Endothelial cell (in vitro differentiated cells): ENCODE measurements at regions not wholly inside any gene's neighbourhood (a gene's known extent, or its start where the extent isn't known, plus 50 kb on each side); places are given as distances from the start of the nearest gene placed in this dataset.
"Not testable (repeated sequence)": the region's sequence is repeated elsewhere in the genome, so short reads cannot be mapped to it uniquely, and the experiment has no call there.

Source experiments
- DNase-seq: peaks from one replicate; pipeline ENCODE4 v3.0.0; 2021; ENCODE audit warnings: low spot score
- H3K27ac Mint-ChIP-seq: one replicate; pipeline ENCODE4 v1.8.0; 2021; ENCODE audit warnings: mixed read lengths, inconsistent platforms; ENCODE audit not compliant: unreplicated experiment
- H3K27me3 Mint-ChIP-seq: one replicate; pipeline ENCODE4 v1.8.0; 2021; ENCODE audit warnings: mild to moderate bottlenecking, moderate library complexity, mixed read lengths, inconsistent platforms; ENCODE audit not compliant: unreplicated experiment
- H3K36me3 Mint-ChIP-seq: one replicate; pipeline ENCODE4 v1.8.0; 2021; ENCODE audit warnings: mild to moderate bottlenecking, low read depth, mixed read lengths, inconsistent platforms; ENCODE audit not compliant: unreplicated experiment
- H3K4me1 Mint-ChIP-seq: one replicate; pipeline ENCODE4 v1.8.0; 2021; ENCODE audit warnings: mild to moderate bottlenecking, mixed read lengths, inconsistent platforms; ENCODE audit not compliant: unreplicated experiment
- H3K4me3 Mint-ChIP-seq: one replicate; pipeline ENCODE4 v1.8.0; 2021; ENCODE audit warnings: mild to moderate bottlenecking, mixed read lengths, inconsistent platforms; ENCODE audit not compliant: unreplicated experiment
- H3K9me3 Mint-ChIP-seq: one replicate; pipeline ENCODE4 v1.8.0; 2021; ENCODE audit warnings: mixed read lengths, inconsistent platforms; ENCODE audit not compliant: unreplicated experiment
- CTCF ChIP-seq: fragments of 200-600 bp; sonication (generic); IDR thresholded peaks from one replicate; pipeline ENCODE4 v1.5.0; 2021; ENCODE audit warnings: antibody characterized with exemption; ENCODE audit not compliant: unreplicated experiment

GRCh38 chr7:130954918-130955564, 221.0 kb upstream of the KLF14 start:
- Mint-ChIP-seq H3K4me1 (peaks cover 4% of the 10 kb centered on the region), H3K36me3 (no peaks in the 10 kb centered on the region), H3K9me3 (no peaks in the 10 kb centered on the region), H3K27ac (no peak overlapping the region), H3K27me3 (no peaks in the 10 kb centered on the region), H3K4me3 (no peak overlapping the region)
- DNase-seq, result no peak
- TF ChIP-seq CTCF, result no peak

- Mint-ChIP-seq H3K36me3 (no peaks in the 10 kb centered on the region), H3K4me1 (peaks cover 4% of the 10 kb centered on the region), H3K4me3 (no peak overlapping the region), H3K9me3 (no peaks in the 10 kb centered on the region), H3K27me3 (no peaks in the 10 kb centered on the region), H3K27ac (no peak overlapping the region)
- DNase-seq, result no peak
- no peak for TF ChIP-seq CTCF
These were observed 221.5 kb upstream of the KLF14 start for GRCh38 chr7:130955565-130955919.

GRCh38 chr7:130956417-130957136, 222.6 kb upstream of the KLF14 start:
- no peaks in the 10 kb centered on the region for H3K9me3 Mint-ChIP-seq
- H3K4me3 Mint-ChIP-seq, result no peak overlapping the region
- no peak for DNase-seq
- H3K27ac Mint-ChIP-seq, result no peak overlapping the region
- no peak for TF ChIP-seq CTCF
- H3K4me1 Mint-ChIP-seq, result peaks cover 4% of the 10 kb centered on the region
- no peaks in the 10 kb centered on the region for H3K27me3 Mint-ChIP-seq
- H3K36me3 Mint-ChIP-seq, result no peaks in the 10 kb centered on the region

- Mint-ChIP-seq H3K27ac (no peak overlapping the region), H3K4me1 (peaks cover 4% of the 10 kb centered on the region), H3K27me3 (no peaks in the 10 kb centered on the region), H3K9me3 (no peaks in the 10 kb centered on the region), H3K36me3 (no peaks in the 10 kb centered on the region), H3K4me3 (no peak overlapping the region)
- no peak for TF ChIP-seq CTCF
- DNase-seq, result no peak
These were observed 223.1 kb upstream of the KLF14 start for GRCh38 chr7:130957137-130957513.

GRCh38 chr7:130957722-130958435, 223.9 kb upstream of the KLF14 start:
- not testable (repeated sequence) for H3K27me3 Mint-ChIP-seq, H3K4me3 Mint-ChIP-seq, H3K27ac Mint-ChIP-seq, DNase-seq, H3K4me1 Mint-ChIP-seq, H3K9me3 Mint-ChIP-seq, H3K36me3 Mint-ChIP-seq
